Chondrocyte (in vitro differentiated cells): ENCODE measurements at regions not wholly inside any gene's neighbourhood (a gene's known extent, or its start where the extent isn't known, plus 50 kb on each side); places are given as distances from the start of the nearest gene placed in this dataset.
A peak's percentile ranks its signal among the peaks of the same experiment; 100 is the strongest.
"Not testable (repeated sequence)": the region's sequence is repeated elsewhere in the genome, so short reads cannot be mapped to it uniquely, and the experiment has no call there.

Experiments used
- DNase-seq: peaks from one replicate; pipeline ENCODE4 v3.0.0; 2021; ENCODE audit warnings: mixed read lengths, low spot score
- H3K27ac Mint-ChIP-seq: one replicate; pipeline ENCODE4 v1.8.0; 2021; ENCODE audit warnings: mild to moderate bottlenecking, moderate library complexity, mixed read lengths; ENCODE audit not compliant: unreplicated experiment
- H3K27me3 Mint-ChIP-seq: 2 replicates; pipeline ENCODE4 v1.8.0; 2021; ENCODE audit warnings: low read depth, mixed read lengths
- H3K36me3 Mint-ChIP-seq: 2 replicates; pipeline ENCODE4 v1.8.0; 2021; ENCODE audit warnings: low read depth, mixed read lengths
- H3K4me1 Mint-ChIP-seq: 2 replicates; pipeline ENCODE4 v1.8.0; 2021; ENCODE audit warnings: low read depth, mild to moderate bottlenecking, mixed read lengths
- H3K4me3 Mint-ChIP-seq: one replicate; pipeline ENCODE4 v1.8.0; 2021; ENCODE audit warnings: mild to moderate bottlenecking, moderate library complexity, mixed read lengths; ENCODE audit not compliant: unreplicated experiment
- H3K9me3 Mint-ChIP-seq: 2 replicates; pipeline ENCODE4 v1.8.0; 2021; ENCODE audit warnings: low read depth, mixed read lengths
- CTCF ChIP-seq: fragments of 200-600 bp; sonication (generic); IDR thresholded peaks from 2 replicates; pipeline ENCODE4 v1.5.0; 2021; ENCODE audit warnings: antibody characterized with exemption, mild to moderate bottlenecking, moderate library complexity

GRCh38 chr2:185668710-185669109 lies 69.9 kb upstream of the FSIP2 start:
- TF ChIP-seq CTCF: no peak
- H3K9me3 Mint-ChIP-seq: no peaks in the 10 kb centered on the region
- H3K4me3 Mint-ChIP-seq: no peak overlapping the region
- H3K4me1 Mint-ChIP-seq: no peaks in the 10 kb centered on the region
- H3K27ac Mint-ChIP-seq: no peak overlapping the region
- no peak for DNase-seq
- H3K27me3 Mint-ChIP-seq: no peaks in the 10 kb centered on the region
- H3K36me3 Mint-ChIP-seq: no peaks in the 10 kb centered on the region

- TF ChIP-seq CTCF: no peak
Measured at GRCh38 chr2:185674232-185674631, 64.4 kb upstream of the FSIP2 start.

GRCh38 chr2:185676316-185676715 lies 62.3 kb upstream of the FSIP2 start:
- Mint-ChIP-seq H3K27me3 (no peaks in the 10 kb centered on the region), H3K27ac (no peak overlapping the region), H3K4me1 (no peaks in the 10 kb centered on the region), H3K9me3 (no peaks in the 10 kb centered on the region), H3K36me3 (no peaks in the 10 kb centered on the region), H3K4me3 (no peak overlapping the region)
- no peak for DNase-seq
- TF ChIP-seq CTCF: no peak

More at GRCh38 chr2:185674232-185674631, 64.4 kb upstream of the FSIP2 start:
- no peak for DNase-seq
- H3K4me1 Mint-ChIP-seq: no peaks in the 10 kb centered on the region
- H3K36me3 Mint-ChIP-seq: no peaks in the 10 kb centered on the region
- H3K9me3 Mint-ChIP-seq: no peaks in the 10 kb centered on the region
- no peaks in the 10 kb centered on the region for H3K27me3 Mint-ChIP-seq
- H3K4me3 Mint-ChIP-seq: no peak overlapping the region
- no peak overlapping the region for H3K27ac Mint-ChIP-seq

GRCh38 chr2:185687001-185687400 lies 51.6 kb upstream of the FSIP2 start:
- H3K36me3 Mint-ChIP-seq: peaks cover 15% of the 10 kb centered on the region
- H3K27me3 Mint-ChIP-seq, H3K4me3 Mint-ChIP-seq: not testable (repeated sequence)

GRCh38 chr2:185687967-185688366 lies 50.6 kb upstream of the FSIP2 start:
- no peak for TF ChIP-seq CTCF
- H3K4me1 Mint-ChIP-seq: no peaks in the 10 kb centered on the region
- no peak overlapping the region for H3K4me3 Mint-ChIP-seq
- peaks cover 13% of the 10 kb centered on the region for H3K36me3 Mint-ChIP-seq
- no peaks in the 10 kb centered on the region for H3K27me3 Mint-ChIP-seq
- H3K9me3 Mint-ChIP-seq: peaks cover 30% of the 10 kb centered on the region
- no peak overlapping the region for H3K27ac Mint-ChIP-seq
- DNase-seq: peak; percentile 73

More at GRCh38 chr2:185687001-185687400, 51.6 kb upstream of the FSIP2 start:
- not testable (repeated sequence) for DNase-seq, H3K27ac Mint-ChIP-seq, H3K4me1 Mint-ChIP-seq
- H3K9me3 Mint-ChIP-seq: peaks cover 34% of the 10 kb centered on the region
